HG02938 (cell line): ENCODE measurements at regions not wholly inside any gene's neighbourhood (a gene's known extent, or its start where the extent isn't known, plus 50 kb on each side); places are given as distances from the start of the nearest gene placed in this dataset.

Experiments
- ATAC-seq: cut with Tn5 transposase; IDR thresholded peaks from one replicate; pipeline ENCODE4 v1.9.1; 2021; ENCODE audit warnings: mild to moderate bottlenecking, moderate library complexity; ENCODE audit not compliant: unreplicated experiment

DNA sequence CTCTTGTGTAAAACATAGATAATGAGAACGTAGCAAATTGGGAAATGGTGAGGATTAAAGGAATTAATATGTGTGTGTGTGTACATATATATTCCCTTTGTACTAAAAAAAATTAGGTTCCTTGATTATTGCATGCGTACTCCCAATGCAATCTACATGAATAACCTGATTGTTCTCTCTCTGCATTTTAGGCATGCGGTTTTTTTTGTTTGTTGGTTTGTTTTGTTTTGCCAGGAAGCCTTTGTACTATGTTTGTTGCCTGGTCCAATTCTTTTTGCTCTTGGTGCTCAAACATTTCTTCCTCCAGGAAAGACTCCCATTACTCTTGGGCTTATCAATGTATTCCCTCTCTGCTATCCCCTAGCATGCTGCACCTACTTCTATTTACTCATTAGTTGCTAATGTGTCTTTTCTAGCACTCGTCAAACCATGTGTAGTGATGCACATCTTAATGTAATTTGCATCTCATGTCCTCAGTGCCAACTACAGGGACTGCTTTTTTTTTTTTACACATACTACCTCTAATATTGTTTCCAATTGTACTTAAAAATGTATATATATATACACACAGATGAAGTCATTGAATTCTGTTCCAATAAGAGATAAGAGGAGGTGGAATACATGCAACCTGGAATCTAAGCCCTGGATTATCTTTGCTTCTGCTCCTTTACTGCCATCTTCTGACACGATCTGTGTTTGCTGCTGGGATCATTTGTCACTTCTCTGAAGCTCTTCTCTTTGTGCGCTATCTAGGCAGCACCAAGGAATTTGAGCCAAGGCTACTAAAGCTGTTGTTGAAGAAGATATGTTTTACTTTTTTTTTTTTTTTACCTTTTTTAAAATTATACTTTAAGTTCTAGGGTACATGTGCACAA lies 197.2 kb upstream of the ANO3 start:
- no peak for ATAC-seq

DNA sequence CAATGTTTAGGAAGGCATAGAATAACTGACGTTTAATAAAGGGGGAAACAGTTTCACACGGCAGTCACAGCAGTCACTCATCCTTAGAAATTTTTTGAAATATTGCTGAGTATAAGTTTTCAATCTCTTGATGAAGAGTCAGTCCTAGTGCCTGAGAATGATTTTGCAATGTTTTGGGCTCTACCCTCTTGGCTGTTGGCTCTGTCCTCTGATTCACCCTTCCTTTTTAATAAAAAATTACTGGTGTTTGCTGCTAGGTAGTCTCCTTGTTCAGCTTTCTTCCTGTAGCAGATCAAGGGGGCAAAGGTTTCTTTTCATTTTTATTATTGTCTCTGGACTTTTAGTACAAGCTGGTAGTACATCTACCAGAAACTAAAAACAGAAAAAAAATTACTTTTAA lies 194.3 kb upstream of the ANO3 start:
- no peak for ATAC-seq

DNA sequence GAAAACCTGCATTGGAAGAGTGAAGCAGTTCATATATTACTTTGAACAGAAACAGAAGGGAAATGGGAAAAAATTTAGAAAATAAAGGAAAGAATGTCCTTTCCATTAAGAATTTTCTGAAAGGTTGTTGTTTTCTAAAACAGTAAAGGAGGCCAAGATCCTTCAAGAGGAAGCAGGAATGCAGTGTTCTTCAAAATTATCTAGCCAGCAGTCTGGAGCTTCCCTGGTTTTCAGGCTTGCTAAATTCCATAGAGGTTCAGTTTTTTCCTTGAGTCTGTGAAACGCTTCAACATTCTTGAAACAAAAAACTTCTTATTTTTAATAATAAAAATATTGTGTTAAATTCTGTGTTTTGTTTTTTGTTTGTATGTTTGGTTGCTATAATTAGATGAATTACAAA lies 189.0 kb upstream of the ANO3 start:
- no peak for ATAC-seq

DNA sequence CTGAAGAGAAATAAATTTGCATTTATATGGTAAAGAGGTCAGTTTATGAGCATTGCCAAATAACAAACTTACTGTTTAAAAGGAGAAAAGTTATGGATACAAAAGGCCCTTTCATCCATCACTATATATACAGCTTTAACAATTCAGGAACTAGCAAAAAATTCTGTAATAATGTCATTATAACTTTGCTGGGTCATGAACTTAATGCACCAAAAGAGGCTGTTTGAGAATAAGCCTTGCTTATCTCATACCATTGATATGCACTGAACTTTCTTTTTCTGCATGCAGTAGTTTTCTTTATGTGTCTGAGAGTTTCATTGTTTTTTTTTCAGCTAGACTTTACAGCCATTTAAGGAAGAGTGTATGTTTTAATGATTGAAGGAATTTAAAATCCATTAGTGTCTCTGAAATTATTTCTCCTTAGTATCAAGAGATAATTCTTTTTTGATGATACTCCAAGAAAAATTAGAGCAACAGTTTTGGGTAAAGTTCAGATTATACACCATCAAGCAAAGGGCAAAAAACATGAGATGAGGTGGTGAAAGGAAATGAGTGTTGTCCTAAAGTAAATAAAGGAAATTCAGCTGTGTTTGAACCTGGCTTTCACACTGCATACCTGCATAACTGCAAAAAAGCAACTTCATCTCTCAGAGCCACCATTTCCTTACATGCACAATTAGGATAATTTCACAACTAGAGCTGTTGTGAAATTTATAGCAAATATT lies 188.2 kb upstream of the ANO3 start:
- ATAC-seq, result no peak

DNA sequence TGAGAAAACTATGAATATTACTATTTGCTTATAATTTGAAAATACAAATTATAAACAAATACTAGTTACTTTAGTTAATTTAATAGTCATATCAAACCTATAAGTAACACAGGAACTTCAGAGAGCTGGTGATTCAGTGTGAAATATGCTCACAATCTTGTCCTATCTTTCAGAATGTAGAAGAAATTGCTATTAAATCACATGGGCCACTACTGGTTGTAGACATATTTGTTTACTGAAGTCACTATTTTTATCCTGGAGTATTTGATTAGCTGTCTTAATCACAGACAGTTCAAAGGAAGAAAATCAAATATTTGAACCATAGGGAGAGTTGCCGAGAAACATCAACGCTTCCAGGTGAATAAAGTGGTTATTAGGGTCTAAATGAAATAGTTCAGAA lies 187.6 kb upstream of the ANO3 start:
- no peak for ATAC-seq

DNA sequence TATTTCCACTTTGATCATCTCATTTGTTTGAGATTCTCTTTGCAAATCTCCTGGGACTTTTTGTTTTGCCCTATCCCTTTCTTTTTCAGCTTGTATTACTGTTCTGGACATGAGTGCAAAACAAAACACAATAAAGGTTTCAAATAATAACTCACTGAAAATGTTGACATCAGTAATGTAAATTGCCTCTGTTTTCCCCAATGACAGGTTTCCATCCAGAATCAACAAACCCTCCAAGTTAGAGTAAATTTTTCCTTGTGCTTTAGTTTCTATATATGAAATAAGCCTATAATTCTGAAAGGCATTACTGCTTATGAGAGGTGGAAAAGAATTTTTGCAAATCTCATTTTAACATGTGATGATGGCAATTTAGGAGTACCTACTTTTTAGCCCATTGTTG lies 187.0 kb upstream of the ANO3 start:
- ATAC-seq, result no peak

DNA sequence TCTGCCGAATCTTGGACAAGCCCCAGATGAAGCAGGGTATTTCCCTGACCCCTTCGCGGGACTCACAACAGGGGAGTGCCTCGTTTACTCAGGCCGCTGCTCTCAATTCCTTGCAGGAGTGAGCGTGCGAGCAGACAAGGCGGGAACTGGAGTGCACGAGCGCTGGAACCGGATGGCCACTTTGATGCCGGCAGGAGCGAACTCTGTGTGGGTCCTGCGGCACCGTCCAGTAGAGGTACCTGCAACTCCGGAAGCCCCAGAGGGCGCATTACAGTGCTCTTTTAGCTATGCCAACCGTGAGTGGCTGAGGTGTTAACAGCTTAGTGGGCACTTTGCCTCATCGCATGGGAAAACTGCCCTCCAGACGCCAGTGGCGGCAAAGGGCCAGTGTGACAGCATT lies 182.3 kb upstream of the ANO3 start:
- no peak for ATAC-seq

DNA sequence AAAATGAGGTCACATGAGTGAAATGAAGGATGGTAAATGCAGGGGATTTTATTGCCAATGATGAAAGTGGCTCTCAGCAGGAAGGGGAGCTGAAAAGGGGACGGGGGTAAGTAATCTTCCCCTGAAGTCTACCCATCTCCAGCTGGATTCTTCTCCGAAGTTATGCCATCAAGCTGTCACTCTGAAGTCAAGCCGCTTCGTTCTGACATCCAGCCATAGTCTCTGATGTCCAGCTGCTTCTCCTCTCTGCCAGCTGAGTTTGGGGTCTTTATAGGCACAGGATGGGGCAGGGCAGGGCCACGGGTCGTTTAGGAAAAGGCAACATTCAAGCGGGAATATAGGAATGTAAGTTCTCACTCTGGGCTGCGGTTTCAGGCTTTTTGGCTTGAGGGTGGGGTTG lies 181.9 kb upstream of the ANO3 start:
- no peak for ATAC-seq

DNA sequence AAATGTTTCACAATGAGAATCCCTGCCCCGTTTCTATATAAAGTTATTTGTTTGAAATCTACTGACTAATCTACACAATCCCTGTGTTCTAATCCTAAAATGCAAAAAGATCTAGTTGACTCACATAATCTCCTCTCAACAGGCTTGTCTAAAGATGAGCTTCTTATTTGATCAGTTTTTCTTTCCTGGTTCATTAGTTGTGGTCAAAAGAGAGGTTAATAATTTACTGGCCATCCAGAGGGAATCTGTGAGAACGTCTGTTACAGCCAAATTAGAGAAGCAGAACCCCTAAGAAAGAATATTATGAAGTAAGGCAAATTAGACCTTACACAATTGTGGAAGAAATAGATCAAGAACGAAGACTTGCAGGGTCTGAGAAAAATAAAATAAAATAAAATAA lies 173.7 kb upstream of the ANO3 start:
- no peak for ATAC-seq

DNA sequence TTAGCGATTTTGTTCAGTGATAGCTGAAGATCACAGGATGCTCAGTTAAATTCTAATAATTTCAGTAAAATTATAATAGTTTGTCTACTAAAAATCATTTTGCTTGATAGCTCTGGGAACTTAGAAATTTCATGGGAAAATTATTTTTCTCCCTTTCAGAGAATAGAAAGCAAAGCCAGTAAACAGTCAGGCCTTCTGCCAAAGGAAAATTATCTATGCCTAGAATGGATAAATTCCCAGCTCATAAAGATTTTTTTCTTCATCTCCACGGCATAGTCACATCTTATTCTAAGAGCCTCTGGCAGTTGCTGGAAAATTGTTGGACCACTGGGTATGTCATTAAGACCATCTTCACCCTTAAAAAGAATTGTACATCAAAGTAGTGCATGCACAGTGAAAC lies 169.6 kb upstream of the ANO3 start:
- no peak for ATAC-seq

DNA sequence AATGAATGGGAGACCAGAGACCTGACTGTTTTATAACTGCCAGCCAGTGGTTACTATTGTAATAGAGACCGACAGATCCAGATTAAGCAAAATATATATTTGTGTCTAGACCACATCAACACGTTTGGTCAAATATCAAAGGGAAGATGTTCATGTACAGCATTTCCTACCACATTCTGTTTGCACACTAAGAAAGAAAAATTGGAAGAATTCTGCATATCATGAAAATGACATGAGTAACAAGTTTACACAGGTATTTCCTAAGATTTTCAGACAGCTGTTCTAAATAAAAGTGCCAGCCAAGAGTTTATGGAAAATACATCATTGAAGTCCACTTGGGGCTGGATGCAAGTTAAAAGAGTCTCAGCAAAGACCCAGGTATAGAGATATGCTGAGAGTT lies 145.5 kb upstream of the ANO3 start:
- no peak for ATAC-seq

DNA sequence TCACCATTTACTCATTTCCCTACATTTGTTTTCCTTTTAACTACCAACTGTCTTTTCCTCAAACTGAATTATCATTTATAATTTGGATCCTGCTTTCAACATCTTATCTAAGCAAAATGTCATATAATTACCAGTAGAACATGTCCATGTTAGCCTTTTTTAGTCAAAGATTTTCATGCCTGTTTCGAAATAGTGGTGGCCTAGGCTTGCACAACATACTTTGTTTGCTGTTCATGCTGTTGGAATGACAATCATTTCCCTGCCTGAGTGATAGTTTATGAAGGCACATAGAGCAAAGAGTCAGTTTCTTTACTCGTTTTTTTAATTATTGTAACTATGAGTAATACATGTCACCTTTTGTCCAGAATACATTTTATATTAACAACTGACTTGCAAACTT lies 144.3 kb upstream of the ANO3 start:
- ATAC-seq, result no peak

DNA sequence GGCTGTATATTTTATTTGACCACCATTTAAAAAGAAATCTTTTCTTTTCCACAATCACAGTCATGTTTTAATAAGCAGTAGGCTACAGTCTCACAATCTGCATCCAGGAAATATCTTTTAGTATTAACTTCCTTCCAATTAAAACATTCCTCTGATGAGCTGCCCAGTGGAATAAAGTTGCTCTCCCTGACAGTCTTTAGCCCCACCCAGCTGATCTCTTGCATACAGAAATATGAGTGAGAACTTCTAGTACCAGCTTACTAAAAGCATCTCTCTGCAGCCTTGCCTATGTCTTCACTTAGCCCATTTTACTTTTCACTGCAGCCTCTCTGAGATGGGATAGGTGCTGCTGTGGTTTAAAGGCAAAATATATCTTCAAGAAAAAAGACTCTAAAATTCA lies 143.4 kb upstream of the ANO3 start:
- no peak for ATAC-seq

DNA sequence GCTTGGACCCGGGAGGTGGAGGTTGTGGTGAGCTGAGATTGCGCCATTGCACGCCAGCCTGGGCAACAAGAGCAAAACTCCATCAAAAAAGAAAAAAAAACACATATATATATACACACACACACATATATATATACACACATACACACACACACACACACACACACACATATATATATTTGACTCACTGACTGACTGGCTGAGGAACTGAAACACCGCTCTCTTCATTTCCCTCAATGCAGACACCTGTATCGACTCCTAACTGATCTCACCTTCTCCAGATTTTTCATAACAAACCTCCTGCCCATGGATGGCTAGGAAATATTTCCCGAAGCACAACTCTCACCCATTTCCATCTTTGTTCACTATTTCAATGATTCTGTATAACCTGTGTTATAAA lies 140.7 kb upstream of the ANO3 start:
- no peak for ATAC-seq

DNA sequence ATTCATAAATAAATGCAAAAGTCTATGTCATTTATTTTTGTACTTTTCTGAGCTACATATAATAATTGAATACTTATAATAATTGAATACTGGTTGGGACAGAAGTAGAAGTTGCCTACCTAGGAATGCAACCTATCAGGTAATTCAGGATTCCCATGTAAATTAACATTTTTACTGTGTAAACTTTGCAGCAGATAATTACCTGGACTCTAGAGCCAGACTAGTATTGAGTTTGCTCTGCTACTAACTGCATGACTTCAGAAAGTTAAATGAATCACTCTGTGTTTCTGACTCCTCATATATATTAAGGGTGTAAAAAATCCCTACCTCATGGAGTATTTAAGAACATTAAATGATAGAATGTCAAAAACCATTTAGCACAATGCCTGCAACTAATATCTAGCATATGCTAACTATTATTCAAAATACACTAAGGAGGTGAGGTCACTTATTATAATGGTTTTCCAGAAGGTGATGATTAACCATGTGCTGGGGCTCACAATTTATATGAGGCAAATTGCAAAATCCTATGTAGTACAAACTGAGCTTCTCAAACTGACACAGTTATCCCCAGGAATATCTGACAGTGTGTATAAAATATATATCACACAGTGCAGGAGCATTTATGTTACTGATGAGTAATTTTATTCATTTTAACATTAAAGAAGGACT lies 138.1 kb upstream of the ANO3 start:
- ATAC-seq, result no peak

DNA sequence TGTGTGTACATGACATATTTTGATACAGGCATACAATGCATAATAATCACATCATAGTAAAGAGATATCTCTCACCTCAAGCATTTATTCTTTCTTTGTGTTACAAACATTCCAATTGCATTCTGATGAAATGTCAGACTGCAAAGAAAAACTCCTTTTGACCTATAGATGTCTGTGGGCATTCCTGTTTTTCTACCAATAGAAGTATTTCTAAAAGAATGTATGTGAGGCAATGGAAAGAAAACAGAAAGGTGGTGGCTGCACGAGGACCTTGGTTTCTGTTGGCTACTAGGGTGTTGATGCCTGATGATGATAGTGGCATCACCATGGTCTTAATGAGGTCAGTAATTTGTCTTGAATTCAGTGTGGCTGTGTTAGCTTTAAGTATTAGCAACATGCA lies 137.0 kb upstream of the ANO3 start:
- no peak for ATAC-seq

DNA sequence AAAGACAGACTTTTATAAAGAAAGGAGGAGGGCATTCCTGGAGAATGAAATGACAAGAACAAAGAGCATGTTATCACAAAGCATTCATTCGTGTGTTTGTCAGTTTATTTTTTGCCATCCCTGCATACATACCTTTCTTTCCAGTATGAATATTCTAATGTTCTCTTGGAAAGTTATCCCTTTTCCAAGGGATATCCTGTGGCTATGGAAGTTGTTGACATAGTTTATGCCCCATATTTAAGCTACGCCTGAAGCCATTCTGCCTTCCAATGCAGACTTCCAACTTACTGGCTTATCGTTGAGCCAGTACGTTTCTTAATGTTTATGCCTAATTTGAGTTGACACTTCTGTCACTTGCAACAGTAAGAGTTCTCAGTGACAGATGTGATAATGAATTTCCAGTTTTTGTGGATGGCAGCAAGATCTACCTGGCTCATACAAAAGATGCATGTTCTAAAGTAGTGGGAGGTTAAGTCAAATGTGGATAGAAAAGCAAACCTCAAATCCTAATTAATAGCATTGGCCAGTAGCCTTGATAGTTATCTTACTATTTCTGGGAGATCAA lies 133.3 kb upstream of the ANO3 start:
- ATAC-seq, result no peak

DNA sequence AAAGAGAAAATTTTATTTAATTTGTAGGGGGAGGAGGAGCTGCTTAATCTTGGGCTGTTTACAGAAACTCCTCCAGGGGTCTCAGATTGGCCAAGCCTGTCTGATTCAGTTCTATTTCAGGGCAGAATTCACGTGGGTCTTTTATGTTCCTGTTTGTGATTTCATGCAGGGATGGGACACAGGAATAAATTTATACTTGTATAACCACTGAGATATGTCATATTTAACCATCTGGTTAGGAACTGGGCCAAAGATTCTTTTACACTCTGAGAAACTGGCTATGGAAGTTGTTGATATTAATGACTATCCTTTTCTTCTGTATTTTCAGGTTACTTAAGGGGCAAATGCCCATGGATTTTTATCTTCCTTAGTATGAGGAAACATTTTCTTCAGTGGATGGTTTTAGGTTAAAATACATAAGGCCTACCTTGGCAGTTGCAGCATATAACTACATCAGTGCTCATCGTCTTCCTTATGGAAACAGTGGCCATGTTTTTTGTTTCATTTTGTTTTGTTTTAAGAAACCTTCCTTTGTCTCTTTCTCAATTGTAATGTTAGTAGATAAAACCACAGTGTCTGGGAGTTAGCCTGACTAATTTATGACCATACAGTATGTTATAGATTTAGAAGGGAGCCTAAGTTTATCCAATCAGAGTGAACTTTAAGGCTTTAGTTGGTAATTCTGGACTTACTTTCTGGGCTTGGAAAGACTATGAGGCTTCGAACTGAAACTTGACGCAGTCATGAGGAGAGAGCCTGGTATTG lies 132.4 kb upstream of the ANO3 start:
- no peak for ATAC-seq

DNA sequence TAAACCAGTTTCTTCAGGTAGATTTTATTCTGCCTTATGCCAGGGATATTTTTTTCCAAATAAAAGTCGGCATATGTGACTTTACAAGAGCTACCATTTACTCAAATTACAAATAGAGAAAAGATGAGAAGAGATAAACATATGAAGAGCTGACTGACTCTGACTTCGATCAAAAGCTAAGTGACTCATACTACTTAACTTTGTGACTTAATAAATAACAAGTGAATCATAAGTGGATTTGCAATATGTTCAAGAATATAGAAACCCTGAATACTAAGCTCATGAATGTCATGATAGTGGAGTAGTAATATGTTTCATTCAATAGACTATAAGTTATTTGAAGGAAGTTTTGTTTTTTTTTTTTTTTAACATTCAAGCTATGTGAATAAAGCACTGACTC lies 130.5 kb upstream of the ANO3 start:
- ATAC-seq, result no peak

DNA sequence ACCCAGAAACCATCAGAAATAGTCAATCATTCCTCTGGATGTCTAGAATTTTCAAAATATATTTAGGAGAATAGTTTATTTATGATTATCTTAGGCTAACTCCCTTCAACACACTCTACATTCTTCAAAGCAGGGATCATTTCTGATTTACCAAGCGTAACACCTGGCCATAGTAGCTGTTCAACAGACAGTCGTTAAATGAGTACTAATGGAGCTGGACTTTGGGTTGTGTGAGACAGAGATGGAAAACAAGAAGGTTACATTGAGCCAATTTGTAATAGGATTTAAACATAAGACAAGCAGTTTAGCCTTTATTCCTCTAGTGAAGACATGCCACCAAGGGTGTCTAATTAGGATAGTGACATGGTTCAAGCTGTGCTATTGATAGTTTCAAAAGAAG lies 129.2 kb upstream of the ANO3 start:
- no peak for ATAC-seq

DNA sequence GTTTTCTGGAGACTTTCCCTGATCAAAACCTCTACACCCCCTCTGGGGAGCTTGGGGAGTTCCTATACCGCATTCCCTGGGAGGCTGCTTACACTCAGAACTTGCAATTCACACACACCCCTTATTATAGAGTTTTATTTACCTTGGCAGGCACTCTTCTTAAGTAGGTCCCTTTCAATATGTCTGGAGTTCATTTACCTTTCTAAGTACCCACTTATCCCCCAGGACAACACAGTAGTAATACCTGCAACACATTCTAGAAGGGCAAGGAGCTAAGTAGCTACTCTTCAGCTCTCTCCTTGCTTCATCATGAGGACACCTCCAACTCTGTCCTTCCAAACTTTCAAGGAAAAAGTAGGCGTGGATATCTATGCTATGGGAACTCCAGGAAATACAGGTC lies 127.8 kb upstream of the ANO3 start:
- ATAC-seq, result no peak
